Transverse colon (tissue), 4 donors: ENCODE measurements at regions not wholly inside any gene's neighbourhood (a gene's known extent, or its start where the extent isn't known, plus 50 kb on each side); places are given as distances from the start of the nearest gene placed in this dataset.

Experiments used
- POLR2AphosphoS5 ChIP-seq, 3 donors: sonication (generic); formaldehyde crosslinking; IDR thresholded peaks; one replicate each; pipeline ENCODE4 v1.6.1; 2016; ENCODE audit warnings: antibody characterized with exemption in 3 of 3
- TF ChIP-seq, protein P1 (sequence below), 5 experiments: fragments of 200-600 bp in 3 of 5; fragments of 450-650 bp in 2 of 5; sonication (generic) in 3 of 5; IDR thresholded peaks; 1 replicate in 2 of 5; 2 replicates in 3 of 5; pipeline ENCODE4 v1.5.1; 2016 to 2017; ENCODE audit warnings: antibody characterized with exemption in 5 of 5, inconsistent platforms in 3 of 5, mild to moderate bottlenecking in 2 of 5, moderate library complexity in 1 of 5

DNA sequence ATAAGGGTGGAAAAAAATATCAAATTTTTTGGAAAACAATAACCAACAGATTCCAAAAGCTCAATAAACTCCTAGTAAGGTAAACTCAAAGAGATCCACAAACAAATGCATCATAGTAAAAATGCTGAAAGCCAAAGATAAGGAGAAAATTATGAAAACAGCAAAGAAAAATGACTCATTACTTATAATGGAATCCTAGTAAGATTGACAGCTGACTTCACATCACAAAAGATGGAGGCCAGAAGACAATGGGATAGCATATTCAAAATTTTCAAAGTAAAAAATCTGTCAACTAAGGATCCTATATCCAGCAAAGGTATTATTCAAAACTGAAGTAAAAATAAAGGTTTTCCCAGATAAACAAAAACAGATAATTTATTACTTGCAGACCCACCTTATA lies 183.4 kb upstream of the VIPR2 start:
- TF ChIP-seq, protein P1, sequence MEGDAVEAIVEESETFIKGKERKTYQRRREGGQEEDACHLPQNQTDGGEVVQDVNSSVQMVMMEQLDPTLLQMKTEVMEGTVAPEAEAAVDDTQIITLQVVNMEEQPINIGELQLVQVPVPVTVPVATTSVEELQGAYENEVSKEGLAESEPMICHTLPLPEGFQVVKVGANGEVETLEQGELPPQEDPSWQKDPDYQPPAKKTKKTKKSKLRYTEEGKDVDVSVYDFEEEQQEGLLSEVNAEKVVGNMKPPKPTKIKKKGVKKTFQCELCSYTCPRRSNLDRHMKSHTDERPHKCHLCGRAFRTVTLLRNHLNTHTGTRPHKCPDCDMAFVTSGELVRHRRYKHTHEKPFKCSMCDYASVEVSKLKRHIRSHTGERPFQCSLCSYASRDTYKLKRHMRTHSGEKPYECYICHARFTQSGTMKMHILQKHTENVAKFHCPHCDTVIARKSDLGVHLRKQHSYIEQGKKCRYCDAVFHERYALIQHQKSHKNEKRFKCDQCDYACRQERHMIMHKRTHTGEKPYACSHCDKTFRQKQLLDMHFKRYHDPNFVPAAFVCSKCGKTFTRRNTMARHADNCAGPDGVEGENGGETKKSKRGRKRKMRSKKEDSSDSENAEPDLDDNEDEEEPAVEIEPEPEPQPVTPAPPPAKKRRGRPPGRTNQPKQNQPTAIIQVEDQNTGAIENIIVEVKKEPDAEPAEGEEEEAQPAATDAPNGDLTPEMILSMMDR (IDR thresholded peaks at IDR 0.05), result no peak
- no peak for TF ChIP-seq POLR2AphosphoS5 (IDR thresholded peaks at IDR 0.05)
